ENCODE measurements at regions not wholly inside any gene's neighbourhood (a gene's known extent, or its start where the extent isn't known, plus 50 kb on each side); places are given as distances from the start of the nearest gene placed in this dataset.
A peak's percentile ranks its signal among the peaks of the same experiment; 100 is the strongest.

DNA sequence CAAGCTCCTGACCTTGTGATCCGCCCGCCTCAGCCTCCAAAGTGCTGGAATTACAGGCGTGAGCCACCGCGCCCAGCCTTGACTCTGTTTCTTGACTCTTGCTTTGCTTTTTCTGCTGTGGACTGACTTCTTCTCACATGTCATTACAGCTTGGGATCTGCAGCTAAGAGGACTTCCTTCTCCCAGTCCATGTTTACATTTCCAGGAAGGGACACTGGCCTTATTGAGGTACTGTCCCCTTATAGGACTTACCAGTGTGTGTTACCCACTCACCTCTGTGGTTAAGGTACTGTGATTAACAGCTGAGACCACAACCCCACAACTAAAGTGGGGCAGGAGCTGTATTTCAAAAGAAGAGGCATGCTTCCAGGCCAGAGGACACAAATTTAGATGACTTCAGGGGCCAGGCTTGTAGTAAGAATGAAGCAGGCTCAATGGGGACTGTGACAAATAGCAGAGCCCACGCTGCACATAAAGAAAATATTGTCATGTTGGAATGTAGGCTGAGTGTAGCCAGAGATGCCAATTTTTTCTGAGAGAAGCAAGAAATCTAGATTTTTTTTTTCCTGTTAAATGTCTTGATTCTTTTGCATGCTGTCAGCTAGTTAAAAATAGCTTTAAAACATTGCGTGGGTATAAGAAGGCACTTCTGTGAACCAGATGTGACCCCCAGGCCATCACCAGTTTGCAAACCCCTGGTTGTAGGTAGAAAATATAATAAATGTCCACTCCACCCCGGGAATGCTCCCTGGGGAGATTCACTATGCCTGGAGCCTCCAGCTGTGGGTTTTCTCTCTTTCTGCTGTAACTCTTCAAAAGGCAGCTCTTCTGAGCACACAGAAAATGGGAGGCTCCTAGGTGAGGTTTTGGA is 75.0 kb downstream of the PTPDC1 start:
- no peak for DNase-seq

DNA sequence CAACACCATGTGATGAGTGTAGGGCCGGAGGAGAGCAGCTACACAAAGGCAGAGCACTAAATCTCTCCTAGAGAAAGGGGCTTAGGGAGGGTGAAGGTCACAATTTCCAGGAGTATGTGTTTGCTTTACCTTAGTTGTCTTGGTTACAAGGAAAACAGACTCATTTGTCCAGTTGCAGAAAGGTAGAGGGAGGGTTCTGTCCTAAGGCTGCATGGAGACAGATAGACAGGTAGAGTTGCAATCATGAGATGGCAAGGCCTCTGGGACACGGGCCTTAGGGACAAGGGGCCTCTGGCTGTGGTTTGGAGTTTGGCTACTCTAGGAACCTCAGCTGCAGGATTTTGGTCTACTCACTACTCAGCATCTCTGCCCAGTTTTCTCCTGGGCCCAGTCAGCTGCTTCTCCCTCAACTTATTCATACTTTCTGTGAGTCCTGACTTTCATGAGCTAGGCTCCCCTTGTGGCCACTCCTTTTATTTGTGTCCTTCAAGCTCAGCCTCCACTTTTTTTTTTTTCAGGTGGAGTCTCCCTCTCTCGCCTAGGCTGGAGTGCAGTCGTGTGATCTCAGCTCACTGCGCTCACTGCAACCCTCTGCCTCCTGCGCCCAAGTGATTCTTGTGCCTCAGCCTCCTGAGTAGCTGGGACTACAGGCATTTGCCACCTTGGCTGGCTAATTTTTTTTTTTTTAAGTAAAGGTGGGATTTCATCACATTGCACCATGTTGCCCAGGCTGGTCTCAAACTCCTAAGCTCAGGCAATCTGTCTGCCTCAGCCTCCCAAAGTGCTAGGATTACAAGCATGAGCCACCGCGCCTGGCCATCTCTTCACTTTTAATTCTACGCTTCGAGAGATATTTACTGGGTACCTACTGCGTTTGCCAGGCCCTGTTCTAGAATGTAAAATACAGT is 76.6 kb downstream of the PTPDC1 start:
- DNase-seq, result no peak

DNA sequence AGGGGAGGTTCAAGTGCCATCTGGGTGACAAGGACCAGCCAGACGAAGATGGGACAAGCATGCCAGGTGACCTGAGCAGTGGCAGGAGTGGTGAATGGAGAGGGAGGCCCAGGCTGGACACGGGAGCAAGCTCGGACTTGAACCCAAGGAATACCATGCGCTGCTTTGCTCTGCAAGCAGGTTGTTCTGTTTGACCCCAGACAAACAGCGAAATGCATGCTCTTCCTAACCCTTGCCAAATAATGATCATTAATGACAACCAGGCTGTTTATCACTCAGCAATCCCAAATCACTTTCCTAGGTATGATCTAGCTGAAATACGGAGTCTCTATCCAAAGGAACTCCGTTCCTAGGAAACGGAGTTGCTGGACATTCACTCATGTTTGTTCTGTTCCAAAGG is 77.4 kb downstream of the PTPDC1 start:
- DNase-seq, result no peak

DNA sequence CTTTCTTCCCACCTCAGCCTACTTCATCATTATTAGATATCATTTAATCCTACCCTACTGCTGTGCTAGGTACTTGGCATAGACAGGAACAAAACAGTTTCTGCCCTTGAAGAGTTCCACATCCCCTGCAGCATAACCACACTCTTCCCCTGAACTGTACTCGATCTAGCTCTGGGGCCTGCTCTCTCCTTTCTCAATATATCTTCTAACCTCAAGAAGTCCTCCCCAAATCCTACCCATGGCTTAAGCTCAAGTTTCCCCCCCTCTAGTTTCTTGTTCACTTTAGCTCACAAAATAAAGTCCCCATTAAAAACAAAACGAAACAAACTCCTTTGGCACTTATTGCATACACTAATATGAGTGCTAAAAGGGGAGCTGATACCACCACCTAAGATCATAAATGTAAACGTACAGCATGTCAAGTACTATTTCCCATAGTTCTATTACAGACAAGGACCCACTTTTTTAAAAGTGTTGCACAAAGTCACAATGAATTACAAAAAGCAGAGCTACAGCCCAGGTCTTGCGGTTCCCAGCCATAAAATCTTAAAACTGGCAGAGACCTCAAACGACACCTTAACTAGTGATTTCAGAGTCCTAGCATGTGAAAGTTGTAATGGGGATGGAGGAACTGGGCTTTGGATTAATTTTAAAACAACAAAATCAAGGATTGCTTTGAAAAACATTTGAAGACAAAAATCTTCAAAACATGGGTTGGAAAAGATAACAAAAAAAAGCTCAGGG is 80.7 kb downstream of the PTPDC1 start:
- peak; percentile 53 for DNase-seq

DNA sequence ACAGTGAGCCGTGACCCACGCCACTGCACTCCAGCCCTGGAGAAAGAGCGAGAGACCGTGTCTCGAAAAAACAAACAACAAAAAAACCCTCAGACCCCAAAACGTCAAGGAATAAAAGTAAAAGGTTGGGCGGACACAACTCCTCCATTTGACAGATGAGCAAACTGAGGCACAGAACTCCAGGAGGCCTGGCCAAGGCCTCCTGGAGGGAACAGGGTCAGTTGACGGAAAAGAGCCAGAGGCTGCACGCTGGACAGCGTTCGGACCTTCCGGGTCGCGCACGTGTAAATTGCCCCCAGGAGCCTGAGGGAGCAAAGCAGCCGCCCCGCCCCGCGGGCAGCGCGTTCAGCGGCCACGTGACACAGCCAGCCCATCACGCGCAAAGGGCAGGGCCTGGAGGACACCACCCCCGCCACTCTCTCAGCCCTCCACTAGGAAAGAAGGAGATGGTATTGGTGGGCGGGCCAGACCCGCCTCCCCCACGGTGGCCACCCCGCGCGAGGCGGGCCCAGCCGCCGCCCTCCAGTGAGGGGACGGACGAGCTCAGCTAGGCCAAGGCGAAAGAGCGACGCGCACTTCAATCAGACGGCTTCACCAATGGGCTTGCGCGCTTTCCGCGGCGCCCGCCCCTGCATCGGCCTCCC is 81.5 kb downstream of the PTPDC1 start:
- DNase-seq, result peak; percentile 99

DNA sequence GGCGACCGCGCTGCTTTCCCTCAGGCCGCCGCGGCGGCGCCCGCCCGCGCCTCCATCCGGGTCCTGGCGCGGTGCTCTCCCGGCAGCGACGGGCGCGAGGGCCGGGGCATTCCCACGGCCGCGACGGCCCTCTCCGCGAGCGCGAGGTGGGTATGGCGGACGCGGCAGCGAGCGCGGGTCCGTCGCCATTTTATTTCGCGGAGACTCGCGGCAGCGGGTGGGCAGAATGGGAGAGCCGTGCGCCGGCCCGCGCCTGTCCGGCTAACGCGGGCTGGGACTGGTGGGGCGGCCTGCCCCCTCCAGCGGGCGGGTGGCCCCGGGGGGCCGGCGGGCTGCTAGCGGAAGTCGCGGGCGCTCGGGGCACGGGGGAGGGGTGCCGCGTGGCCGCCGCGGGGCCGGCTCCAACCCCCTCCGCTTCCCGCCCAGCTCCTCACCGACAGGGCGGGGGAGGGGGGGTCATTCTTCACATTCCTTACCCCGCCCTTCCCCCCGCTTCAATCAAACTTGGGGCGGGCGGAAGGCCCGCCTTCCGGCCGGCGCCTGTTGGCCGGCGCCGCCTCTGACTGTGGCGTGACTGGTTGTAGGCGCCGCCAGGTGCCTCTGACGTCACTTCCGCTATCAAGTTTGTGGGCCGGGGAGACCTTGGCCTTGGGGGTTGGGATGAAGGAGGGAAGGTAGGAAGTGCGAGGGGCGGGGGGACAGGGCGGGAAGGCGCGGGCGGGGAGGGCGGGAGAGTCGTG is 82.1 kb downstream of the PTPDC1 start:
- peak; percentile 97 for DNase-seq

DNA sequence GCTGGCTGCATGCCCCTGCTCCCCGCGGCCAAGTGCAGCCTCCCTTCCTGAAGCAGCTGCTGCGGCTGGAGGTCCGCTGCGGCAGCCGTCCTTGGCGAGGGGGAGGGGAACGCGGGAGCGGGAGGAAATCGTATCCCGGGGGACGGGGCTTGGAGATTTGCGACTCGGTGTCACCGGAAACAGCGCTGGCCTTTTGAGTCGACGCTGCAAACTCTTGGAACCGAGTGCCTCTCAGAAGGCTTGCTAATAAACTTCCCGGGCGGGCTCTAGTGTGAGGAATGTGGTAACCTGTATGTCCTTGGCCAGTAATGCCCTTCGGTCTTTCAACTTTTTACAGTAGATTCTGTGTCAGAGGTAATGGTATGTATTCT is 82.7 kb downstream of the PTPDC1 start:
- no peak for DNase-seq

DNA sequence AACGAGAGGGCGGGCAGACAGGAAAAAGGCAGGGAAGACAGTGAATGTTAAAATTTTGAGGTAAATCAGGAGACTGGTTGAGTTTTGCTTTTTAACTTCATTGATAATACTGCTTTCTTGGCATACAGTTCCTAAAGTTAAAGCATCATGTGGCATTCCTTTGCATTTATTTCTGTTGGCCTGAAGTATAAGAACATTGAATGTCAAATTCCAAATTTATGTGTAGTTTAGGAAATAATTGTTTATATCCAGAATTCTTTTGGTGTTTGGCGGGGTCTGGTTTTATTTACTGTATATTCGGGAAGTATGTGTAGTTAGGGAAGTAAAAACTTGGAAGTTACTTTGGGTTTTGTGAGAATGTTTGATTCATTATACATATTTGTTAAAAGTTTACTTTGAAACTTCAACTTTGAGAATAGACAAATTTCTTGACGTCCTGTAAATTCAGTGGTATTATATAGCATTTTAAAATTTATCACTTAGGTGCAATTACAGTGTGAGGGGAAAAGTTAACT is 83.2 kb downstream of the PTPDC1 start:
- DNase-seq, result no peak

DNA sequence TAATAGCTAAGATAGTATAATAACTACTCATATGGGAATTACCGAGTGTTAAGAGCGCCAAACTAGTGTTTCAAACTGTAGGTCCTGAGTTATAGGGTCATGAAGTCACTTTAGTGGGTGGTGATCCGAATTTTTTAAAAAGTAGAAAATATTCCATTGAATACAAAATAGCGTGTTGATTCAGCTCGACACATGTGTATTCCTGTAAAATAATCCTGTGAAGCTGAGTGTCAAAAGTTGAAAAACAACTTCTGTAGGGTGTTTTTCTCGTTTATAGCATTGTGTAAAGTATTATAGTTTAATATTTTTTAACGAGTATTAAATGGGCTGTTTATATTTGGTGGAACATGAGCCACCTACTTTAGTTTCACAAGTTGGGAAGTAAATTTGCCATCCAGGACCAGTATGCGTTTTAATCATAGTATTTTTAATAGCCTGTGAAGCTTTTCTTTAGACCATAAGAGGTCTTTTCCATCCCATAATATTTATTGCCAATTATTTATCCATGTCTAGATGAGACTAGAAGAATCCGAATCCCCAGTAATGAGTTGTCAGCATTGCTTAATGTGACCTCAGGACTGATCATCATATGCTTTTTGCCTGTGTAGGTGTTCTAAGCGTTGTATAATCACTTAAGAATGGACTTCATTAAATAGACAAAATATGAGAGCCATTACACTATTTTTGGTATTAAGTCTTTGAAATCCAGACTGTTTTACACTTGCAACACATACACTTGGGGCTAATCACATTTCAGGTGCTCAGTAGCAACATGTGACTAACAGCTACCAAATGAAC is 84.1 kb downstream of the PTPDC1 start:
- DNase-seq, result no peak

DNA sequence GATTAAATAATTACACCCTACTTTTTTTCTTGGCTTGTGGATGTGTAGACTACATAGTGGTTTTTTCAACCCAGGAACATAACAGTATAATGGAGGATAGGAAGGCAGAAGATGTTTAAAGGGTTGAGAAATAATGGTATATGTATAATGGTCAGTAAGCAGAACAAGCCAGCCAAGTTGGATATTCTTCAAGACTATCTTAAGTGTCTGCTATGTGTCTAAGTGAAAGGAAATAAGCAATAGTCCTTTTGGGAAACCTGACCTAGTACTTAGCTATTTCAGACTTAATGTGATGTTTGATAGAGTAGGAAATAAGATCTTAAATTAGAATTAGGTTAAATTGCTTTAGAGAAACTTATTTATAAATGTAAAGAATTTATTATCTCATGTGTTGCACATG is 85.7 kb downstream of the PTPDC1 start:
- DNase-seq, result no peak

DNA sequence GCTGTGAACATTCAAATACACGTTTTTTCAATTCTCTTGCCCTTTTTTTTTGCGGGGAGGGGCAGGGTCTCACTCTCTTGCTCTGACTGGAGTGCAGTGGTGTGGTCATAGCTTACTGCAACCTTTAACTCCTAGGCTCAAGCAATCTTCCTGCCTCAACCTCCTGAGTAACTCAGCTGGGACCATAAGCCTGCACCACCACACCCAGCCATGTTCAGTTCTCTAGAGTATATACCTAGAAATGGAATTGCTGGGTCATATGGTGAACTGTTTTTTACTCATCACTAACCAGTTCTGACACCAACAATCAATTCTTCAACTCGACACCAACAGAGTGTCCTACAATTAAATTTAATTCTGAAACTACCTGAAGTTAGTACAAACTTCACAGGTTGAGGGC is 85.5 kb upstream of the ZNF169 start:
- DNase-seq, result no peak

DNA sequence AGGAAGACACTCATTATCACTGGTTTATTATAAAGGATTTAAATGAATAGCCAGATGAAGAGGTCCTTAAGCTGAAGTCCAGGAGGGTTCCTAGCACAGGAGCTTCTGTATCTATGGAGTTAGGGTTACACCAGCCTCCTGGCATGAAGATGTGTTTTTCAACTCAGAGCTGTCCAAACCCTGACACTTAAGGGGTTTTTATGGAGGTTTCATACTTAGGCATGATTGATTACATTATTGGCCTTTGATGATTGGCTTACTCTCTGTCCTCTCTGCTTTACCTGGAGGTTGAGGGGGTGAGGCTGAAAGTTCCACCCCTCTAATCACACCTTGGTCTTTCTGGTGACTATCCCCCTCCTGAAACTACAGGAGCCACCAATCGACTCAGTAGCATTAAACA is 84.9 kb upstream of the ZNF169 start:
- no peak for DNase-seq

DNA sequence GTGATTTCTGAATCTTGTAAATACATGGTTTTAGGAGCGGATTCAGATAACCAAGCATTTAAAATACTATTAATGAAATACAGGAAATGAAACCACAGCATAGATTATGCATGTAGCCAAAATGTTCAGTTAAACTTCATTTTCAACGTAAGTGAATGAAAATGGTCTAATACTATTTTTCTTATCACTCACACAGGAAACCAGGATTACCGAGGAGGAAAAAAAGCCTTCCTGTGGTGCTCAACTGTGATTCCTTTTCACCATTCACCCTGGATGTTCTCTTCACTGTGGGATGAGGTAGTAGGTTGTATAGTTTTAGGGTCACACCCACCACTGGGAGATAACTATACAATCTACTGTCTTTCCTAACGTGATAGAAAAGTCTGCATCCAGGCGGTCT is 83.4 kb upstream of the ZNF169 start:
- no peak for DNase-seq

DNA sequence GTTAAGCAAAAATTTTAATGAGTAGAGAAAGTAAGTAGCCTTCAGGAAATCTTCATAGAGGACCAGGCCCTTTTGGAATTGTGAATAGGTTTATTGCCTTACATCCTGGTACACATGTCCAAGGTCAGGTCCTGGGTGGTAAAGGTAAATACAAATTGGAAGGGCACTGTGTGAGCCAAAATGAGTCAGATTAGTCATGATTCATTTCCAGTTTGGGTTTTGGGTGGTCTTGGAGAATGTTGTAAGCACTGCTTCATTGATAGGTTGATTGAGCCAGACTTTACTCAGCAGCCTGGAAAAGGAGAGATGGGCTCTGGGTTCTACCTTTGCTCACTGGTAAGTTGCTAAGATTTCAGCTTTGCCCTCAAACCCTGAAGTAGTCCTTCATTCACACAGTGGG is 82.5 kb upstream of the ZNF169 start:
- DNase-seq, result no peak

DNA sequence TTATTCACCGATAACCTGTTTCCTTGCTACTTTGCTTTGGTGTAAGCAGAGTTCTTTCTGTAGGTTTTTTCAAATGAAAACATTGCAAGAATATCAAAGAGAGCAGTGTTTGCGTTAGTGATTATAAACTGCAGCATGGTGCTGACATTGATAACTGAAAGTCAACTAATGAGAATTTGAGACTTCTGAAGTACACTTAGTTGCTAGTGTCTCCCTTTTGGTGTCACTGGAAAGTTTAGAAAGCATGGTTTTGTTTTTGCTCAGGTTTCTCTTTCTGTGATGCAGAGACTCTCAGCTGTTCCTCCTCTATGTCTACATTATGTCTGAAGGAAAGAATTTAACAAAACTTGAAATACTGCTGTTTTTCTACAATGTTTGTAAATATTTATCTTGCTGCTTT is 80.2 kb upstream of the ZNF169 start:
- no peak for DNase-seq

DNA sequence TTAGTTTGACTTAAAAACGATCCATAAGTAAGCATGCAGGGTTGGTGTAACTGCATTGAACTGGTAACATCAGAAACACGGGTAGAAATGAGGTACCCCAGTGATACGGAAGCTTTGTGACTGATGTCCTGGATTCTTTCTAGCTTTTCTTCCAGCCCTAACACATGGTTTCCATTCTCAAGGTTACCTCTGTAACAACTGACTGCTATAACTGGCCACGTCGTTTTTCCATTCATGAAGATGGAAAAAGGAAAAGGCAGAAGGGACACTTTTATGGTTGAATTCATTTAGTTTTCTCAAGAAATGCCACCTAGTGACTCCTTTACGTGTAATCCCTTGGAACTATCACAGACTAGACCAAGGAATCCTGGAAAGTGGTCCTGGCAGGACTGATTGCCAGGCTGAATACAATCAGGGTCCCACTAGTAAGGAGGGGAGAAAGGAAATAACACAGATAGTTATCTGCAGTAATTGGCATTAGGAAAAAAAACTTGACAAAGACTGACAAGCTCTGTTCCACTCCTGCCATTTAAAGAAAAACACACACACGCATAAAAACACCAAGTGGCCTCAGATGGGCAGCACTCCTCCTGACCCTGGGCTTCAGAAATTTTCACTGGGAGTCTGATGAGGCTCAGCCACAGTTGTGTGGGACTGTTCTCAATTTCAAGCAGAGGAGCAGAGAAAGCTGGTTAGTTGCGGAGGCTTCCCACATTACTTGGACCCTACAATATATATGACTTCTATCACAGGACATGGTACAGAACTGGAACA is 77.5 kb upstream of the ZNF169 start:
- DNase-seq, result no peak

DNA sequence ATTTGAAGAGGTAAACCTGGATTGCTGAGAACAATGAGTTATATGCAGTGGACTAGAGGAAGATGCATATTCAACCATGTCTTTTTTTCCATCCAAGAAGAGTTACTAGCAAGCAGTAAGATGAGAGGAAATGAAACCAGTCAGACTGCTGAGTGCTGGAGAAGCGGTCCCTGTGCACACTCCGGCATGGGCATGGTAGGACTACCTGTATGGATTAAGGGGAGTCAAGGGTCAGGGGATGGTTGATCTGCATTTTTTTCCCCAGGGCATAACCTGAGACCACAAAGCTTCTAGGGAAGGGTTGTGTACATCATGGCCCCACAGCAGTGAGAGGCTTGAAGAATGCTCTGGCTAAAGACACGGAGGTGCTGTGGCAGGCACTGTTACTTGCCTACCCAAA is 76.6 kb upstream of the ZNF169 start:
- no peak for DNase-seq

DNA sequence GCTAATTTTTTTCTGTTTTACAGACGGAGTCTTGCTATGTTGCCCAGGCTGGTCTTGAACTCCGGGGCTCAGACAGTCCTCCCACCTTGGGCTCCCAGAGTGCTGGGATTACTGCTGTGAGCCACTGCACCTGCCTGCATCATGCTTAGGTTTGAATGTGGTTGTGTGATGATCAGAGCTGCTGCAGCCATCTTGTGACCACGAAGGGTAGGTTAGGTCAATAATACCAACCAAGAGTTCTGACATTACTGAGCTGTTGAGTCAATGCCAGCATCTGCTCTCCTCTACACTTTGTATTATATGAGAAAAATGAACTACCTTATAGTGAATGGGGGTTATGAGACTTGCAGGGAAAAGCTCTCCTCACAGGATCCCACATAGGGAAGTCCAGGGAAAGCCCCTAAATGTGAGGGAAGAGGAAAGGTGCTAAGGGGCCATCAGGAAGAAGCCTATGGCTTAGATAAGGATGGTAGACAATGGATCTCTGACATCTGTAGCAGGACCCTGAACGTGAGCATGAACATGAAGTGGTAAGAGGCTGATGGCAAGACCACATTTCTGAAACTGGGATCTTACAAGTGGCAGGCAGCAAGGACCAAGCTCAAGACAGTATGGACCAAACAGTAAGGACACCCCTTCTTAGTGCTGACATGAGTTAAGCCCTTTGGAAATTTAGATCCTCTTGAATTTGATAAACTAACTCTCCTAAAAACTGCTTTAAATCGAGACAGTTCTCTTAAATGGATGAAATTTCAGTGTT is 75.7 kb upstream of the ZNF169 start:
- DNase-seq, result no peak

DNA sequence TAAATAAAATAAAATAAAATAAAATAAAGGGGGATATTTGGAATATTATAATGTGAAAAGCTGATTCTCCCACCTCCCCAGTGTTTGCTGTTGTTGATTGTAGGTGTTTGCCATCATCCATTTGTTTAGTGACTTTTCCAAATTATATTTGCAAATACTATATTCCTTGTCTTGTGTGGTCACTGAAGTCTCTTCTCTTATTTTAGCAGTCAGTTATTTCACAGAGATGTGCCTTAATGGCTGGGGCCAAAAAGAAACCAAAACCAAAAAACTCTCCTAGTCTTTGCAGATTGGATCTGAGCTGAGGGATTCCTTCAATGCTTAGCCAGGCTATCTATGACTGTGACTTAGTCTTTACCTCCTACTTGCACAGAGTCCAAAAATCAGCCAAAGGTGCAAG is 70.9 kb upstream of the ZNF169 start:
- no peak for DNase-seq

Measured in GDM1 (cell line).